ENCODE measurements at regions not wholly inside any gene's neighbourhood (a gene's known extent, or its start where the extent isn't known, plus 50 kb on each side); places are given as distances from the start of the nearest gene placed in this dataset.

DNA sequence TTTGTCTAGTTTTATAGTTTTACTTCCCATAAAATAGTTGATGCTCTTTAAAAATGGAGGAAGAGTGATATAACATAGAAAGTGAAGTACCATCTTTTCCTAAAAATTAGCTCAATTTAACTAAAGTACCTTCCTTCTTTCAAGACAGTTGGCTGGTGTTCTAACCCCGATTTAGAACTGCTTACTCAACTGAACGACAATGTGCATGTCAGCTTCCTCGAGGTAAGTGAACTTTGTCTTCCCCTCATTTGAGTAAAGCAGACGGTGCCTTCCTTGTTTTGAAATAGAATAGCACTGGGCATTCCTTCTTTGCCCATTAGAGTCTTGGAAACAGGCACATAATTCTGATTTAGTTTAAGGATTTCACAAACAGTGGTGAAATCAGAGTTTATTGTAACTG, 1519.2 kb downstream of the EFNB2 start:
- H2AK5ac ChIP-seq (ENCODE audit: low read depth, low read length), result no peak overlapping the region
- no peak overlapping the region for H3K18ac ChIP-seq (ENCODE audit: extremely low read depth, low read length)
- H3K4me3 ChIP-seq (ENCODE audit: extremely low read depth in 1 of 4, insufficient read depth in 2 of 4, low read depth in 3 of 4, low read length in 4 of 4), result no peak overlapping the region
- no peaks in the 10 kb centered on the region for H3K9me3 ChIP-seq (ENCODE audit: insufficient read depth in 2 of 2, low read depth in 1 of 2, low read length in 1 of 2)
- no peaks in the 10 kb centered on the region for H3K23me2 ChIP-seq (ENCODE audit: low read depth, low read length)
- ChIA-PET POLR2A (ENCODE audit: partially characterized antibody) (no interaction called here), CTCF (ENCODE audit: partially characterized antibody) (no interaction called here)
- H2BK120ac ChIP-seq (replicated peaks; ENCODE audit: low read depth, low read length), result no peak overlapping the region
- no peak overlapping the region for H3K27ac ChIP-seq (ENCODE audit: low read depth, low read length)
- H2AFZ ChIP-seq (ENCODE audit: low read length), result no peak overlapping the region
- H3K56ac ChIP-seq (replicated peaks; ENCODE audit: insufficient read length, low read depth, low read length), result no peak overlapping the region
- FAIRE-seq (no peak), DNase-seq (ENCODE audit: low read depth in 1 of 2, low spot score in 2 of 2) (no peak)
- TF ChIP-seq BRCA1 (IDR thresholded peaks at IDR 0.05; ENCODE audit: low read depth, low read length) (no peak), NANOG (IDR thresholded peaks at IDR 0.05; ENCODE audit: insufficient read depth, low read depth, low read length, poor library complexity, severe bottlenecking) (no peak), SP1 (IDR thresholded peaks at IDR 0.05; ENCODE audit: low read depth, low read length) (no peak), YY1 (IDR thresholded peaks at IDR 0.05; ENCODE audit: low read depth, low read length) (no peak), SAP30 (IDR thresholded peaks at IDR 0.05; ENCODE audit: insufficient read depth, insufficient replicate concordance, low read length) (no peak), RFX5 (IDR thresholded peaks at IDR 0.05; ENCODE audit: borderline replicate concordance, low read depth, low read length) (no peak), POU5F1 (IDR thresholded peaks at IDR 0.05; ENCODE audit: low read depth, low read length) (no peak)
- TF ChIP-seq, protein P1, sequence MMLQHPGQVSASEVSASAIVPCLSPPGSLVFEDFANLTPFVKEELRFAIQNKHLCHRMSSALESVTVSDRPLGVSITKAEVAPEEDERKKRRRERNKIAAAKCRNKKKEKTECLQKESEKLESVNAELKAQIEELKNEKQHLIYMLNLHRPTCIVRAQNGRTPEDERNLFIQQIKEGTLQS (IDR thresholded peaks at IDR 0.05; ENCODE audit: insufficient read depth, low read depth, low read length), result no peak
- H4K5ac ChIP-seq (ENCODE audit: insufficient read length, low read depth, low read length), result no peak overlapping the region
- H3K14ac ChIP-seq (ENCODE audit: insufficient read length), result no peak overlapping the region
- no peak overlapping the region for H3K4ac ChIP-seq (replicated peaks; ENCODE audit: insufficient read length, low read depth, low read length)
- H3K79me1 ChIP-seq (ENCODE audit: low read depth, low read length), result no peaks in the 10 kb centered on the region
- no peak overlapping the region for H2BK15ac ChIP-seq (ENCODE audit: low read length)
- no peak overlapping the region for H4K8ac ChIP-seq (ENCODE audit: extremely low read depth, insufficient read depth, low read length)
- no peaks in the 10 kb centered on the region for H3K79me2 ChIP-seq (ENCODE audit: control insufficient read depth in 1 of 2, insufficient read depth in 2 of 2, low read length in 2 of 2)
- H4K20me1 ChIP-seq (replicated peaks in 1 of 2; ENCODE audit: control insufficient read depth in 1 of 2, insufficient read depth in 2 of 2, low read length in 2 of 2), result no peaks in the 10 kb centered on the region
- no peaks in the 10 kb centered on the region for H3K36me3 ChIP-seq (ENCODE audit: control insufficient read depth in 2 of 4, insufficient read depth in 4 of 4, low read length in 3 of 4)
- no peak overlapping the region for H4K91ac ChIP-seq (replicated peaks; ENCODE audit: insufficient read length, low read length)
- no peaks in the 10 kb centered on the region for H3K4me1 ChIP-seq (replicated peaks in 1 of 4; ENCODE audit: control insufficient read depth in 3 of 4, insufficient read depth in 4 of 4, low read length in 3 of 4)
- WGBS, 2 experiments (ENCODE audit: extremely low coverage in 1 of 2, insufficient coverage in 1 of 2, insufficient read length in 1 of 2, insufficient replicate concordance in 2 of 2, low coverage in 1 of 2, low lambda C conversion rate in 2 of 2, missing lambda C conversion rate in 1 of 2), result 86% methylated on average over 4 of the region's 4 CpGs; no CpG with 5 or more reads in 1 of the 2 experiments
- H3K23ac ChIP-seq (ENCODE audit: insufficient read length), result no peak overlapping the region
- H2BK5ac ChIP-seq (ENCODE audit: low read depth, low read length), result no peak overlapping the region
- H2BK12ac ChIP-seq (ENCODE audit: low read depth, low read length), result no peak overlapping the region
- no peak overlapping the region for H3K9ac ChIP-seq (replicated peaks in 1 of 4; ENCODE audit: extremely low read depth in 1 of 4, low read depth in 3 of 4, low read length in 3 of 4)
- no peak overlapping the region for H3K4me2 ChIP-seq (ENCODE audit: insufficient read depth in 1 of 2, low read depth in 2 of 2, low read length in 2 of 2)
- H2BK20ac ChIP-seq (ENCODE audit: low read length), result no peak overlapping the region
- no peaks in the 10 kb centered on the region for H3K27me3 ChIP-seq (replicated peaks in 1 of 4; ENCODE audit: control insufficient read depth in 3 of 4, extremely low read depth in 1 of 4, insufficient read depth in 3 of 4, low read length in 3 of 4)
